Inferior parietal cortex (tissue), 1 donor: ENCODE measurements at regions not wholly inside any gene's neighbourhood (a gene's known extent, or its start where the extent isn't known, plus 50 kb on each side); places are given as distances from the start of the nearest gene placed in this dataset.
"Not testable (repeated sequence)": the region's sequence is repeated elsewhere in the genome, so short reads cannot be mapped to it uniquely, and the experiment has no call there.

Experiments
- DNase-seq: peaks from one replicate; pipeline ENCODE4 v3.0.0-alpha.2; 2016; ENCODE audit errors: extremely low spot score

- no peak for DNase-seq
Measured at GRCh38 chr6:167470101-167470835, 145.4 kb downstream of the TTLL2 start.

GRCh38 chr6:167470836-167471547 lies 146.1 kb downstream of the TTLL2 start:
- DNase-seq: no peak

- no peak for DNase-seq
Measured at GRCh38 chr6:167471548-167471930, 146.7 kb downstream of the TTLL2 start.

- DNase-seq: no peak
Measured at GRCh38 chr6:167472148-167472547, 147.3 kb downstream of the TTLL2 start.

GRCh38 chr6:167472880-167473279 lies 148.0 kb downstream of the TTLL2 start:
- DNase-seq: no peak

- no peak for DNase-seq
Measured at GRCh38 chr6:167474171-167474570, 149.3 kb downstream of the TTLL2 start.

- DNase-seq: no peak
Measured at GRCh38 chr6:167474725-167475124, 149.8 kb downstream of the TTLL2 start.

- no peak for DNase-seq
Measured at GRCh38 chr6:167475947-167476346, 151.1 kb downstream of the TTLL2 start.

GRCh38 chr6:167476844-167477595 lies 152.1 kb downstream of the TTLL2 start:
- no peak for DNase-seq

GRCh38 chr6:167477688-167478087 lies 152.8 kb downstream of the TTLL2 start:
- DNase-seq: no peak

- DNase-seq: no peak
Measured at GRCh38 chr6:167479301-167479700, 154.4 kb downstream of the TTLL2 start.

GRCh38 chr6:167479901-167480648 lies 155.2 kb downstream of the TTLL2 start:
- no peak for DNase-seq

GRCh38 chr6:167481307-167481926 lies 156.5 kb downstream of the TTLL2 start:
- DNase-seq: no peak

- not testable (repeated sequence) for DNase-seq
Measured at GRCh38 chr6:167482801-167483200, 157.9 kb downstream of the TTLL2 start.

- peak; percentile 74 for DNase-seq
Measured at GRCh38 chr6:167485186-167485978, 160.5 kb downstream of the TTLL2 start.

GRCh38 chr6:167487749-167488664 lies 163.1 kb downstream of the TTLL2 start:
- no peak for DNase-seq

GRCh38 chr6:167491438-167492099 lies 166.7 kb downstream of the TTLL2 start:
- DNase-seq: no peak

GRCh38 chr6:167492100-167492449 lies 167.2 kb downstream of the TTLL2 start:
- DNase-seq: no peak

GRCh38 chr6:167493310-167493709 lies 168.4 kb downstream of the TTLL2 start:
- DNase-seq: no peak
